ENCODE measurements at regions not wholly inside any gene's neighbourhood (a gene's known extent, or its start where the extent isn't known, plus 50 kb on each side); places are given as distances from the start of the nearest gene placed in this dataset.

DNA sequence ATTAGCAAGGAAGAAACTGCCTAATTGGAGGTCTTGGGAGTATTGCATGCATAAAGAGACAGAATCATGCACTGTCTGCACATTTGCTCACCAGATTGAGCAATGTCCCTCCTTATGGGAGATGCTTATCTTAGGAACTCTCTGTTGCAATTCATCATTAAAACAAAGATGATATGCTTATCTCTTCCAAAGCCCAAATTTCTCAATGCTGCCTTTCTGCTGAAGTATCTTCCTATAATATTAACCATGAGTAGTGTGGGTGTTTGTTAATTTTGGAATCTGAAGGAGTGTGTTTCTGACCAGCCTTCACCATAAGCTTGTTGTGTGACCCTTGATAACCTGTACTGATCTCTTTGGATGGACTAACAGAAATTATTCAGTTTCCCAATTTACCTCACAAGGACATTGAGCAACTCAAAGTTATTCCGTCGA is 1257.6 kb upstream of the FLRT2 start:
- intact Hi-C loops (cut with DNase I) = no loop called here
- ATAC-seq = no peak

DNA sequence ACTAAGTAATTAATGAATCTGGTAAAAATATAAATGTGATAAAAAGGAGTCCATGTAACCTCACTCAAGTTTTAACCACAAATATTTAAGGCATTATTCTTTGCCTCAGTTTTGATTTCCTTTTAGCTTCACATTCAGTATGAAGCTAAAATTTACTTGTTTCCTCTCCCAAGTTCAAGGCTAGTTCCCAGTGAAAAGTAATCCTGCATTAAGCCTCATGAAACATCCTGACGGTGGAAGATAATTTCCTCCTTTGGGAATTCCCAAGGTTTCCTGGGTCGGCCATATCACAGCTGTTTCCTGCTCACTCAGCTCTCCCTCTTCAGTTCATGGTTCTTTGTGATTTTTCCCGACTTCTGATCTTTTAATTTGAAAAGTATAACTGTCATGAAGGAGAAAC is 1256.8 kb upstream of the FLRT2 start:
- H3K9me3 ChIP-seq = peaks cover 5% of the 10 kb centered on the region
- intact Hi-C loops (cut with DNase I) = no loop called here

More for the DNA sequence above, 1257.6 kb upstream of the FLRT2 start:
- Histone ChIP-seq H3K27me3 (no peaks in the 10 kb centered on the region), H3K4me1 (no peaks in the 10 kb centered on the region), H3K9me3 (peaks cover 5% of the 10 kb centered on the region), H3K36me3 (no peaks in the 10 kb centered on the region), H3K27ac (no peak overlapping the region), H3K4me3 (no peak overlapping the region)
- no peak for DNase-seq
- TF ChIP-seq CTCF (IDR thresholded peaks at IDR 0.05) = no peak

DNA sequence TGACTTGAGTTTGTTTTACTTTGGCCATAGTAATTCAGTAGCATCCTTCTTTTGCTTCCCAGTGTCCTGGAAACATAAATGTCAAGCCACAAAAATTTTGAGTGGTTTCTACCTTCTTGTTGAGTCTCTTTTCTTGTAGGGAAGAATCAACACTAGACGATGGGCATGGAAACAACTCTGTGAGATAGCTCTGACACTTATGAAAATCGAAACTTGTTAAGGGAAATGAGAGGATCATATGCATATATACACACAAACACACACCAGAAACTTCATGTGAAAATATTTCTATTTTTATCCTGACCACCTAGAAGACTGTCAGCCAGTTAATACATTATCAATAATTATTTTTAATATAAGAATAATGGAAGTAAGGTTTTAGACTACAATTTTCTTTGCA is 1247.3 kb upstream of the FLRT2 start:
- H3K4me1 ChIP-seq = no peaks in the 10 kb centered on the region
- intact Hi-C loops (cut with DNase I) = no loop called here

More for the DNA sequence above, 1256.8 kb upstream of the FLRT2 start:
- no peak for ATAC-seq
- H3K27ac ChIP-seq = no peak overlapping the region
- no peaks in the 10 kb centered on the region for H3K36me3 ChIP-seq
- no peaks in the 10 kb centered on the region for H3K27me3 ChIP-seq
- no peak for DNase-seq
- no peaks in the 10 kb centered on the region for H3K4me1 ChIP-seq
- TF ChIP-seq CTCF (IDR thresholded peaks at IDR 0.05) = no peak
- no peak overlapping the region for H3K4me3 ChIP-seq

GRCh38 chr14:84288781-84289180 is 1241.2 kb upstream of the FLRT2 start:
- no peak for ATAC-seq
- TF ChIP-seq CTCF (IDR thresholded peaks at IDR 0.05) = no peak

More for the DNA sequence above, 1247.3 kb upstream of the FLRT2 start:
- Histone ChIP-seq H3K27me3 (no peaks in the 10 kb centered on the region), H3K9me3 (no peaks in the 10 kb centered on the region), H3K36me3 (no peaks in the 10 kb centered on the region), H3K27ac (no peak overlapping the region), H3K4me3 (no peak overlapping the region)
- TF ChIP-seq CTCF (IDR thresholded peaks at IDR 0.05) = no peak
- ATAC-seq (no peak), DNase-seq (no peak)

GRCh38 chr14:84298663-84299195 is 1231.2 kb upstream of the FLRT2 start:
- Histone ChIP-seq H3K27me3 (no peaks in the 10 kb centered on the region), H3K4me3 (no peak overlapping the region), H3K27ac (no peak overlapping the region), H3K4me1 (no peaks in the 10 kb centered on the region), H3K36me3 (no peaks in the 10 kb centered on the region), H3K9me3 (no peaks in the 10 kb centered on the region)
- no peak for ATAC-seq
- intact Hi-C loops (cut with DNase I) = no loop called here
- DNase-seq = no peak
- TF ChIP-seq CTCF (IDR thresholded peaks at IDR 0.05) = no peak

More at GRCh38 chr14:84288781-84289180, 1241.2 kb upstream of the FLRT2 start:
- H3K36me3 ChIP-seq = no peaks in the 10 kb centered on the region
- H3K27me3 ChIP-seq = no peaks in the 10 kb centered on the region
- no peaks in the 10 kb centered on the region for H3K9me3 ChIP-seq
- H3K27ac ChIP-seq = no peak overlapping the region
- no peaks in the 10 kb centered on the region for H3K4me1 ChIP-seq
- intact Hi-C loops (cut with DNase I) = no loop called here
- no peak for DNase-seq
- no peak overlapping the region for H3K4me3 ChIP-seq

- Histone ChIP-seq H3K4me3 (no peak overlapping the region), H3K9me3 (no peaks in the 10 kb centered on the region), H3K27me3 (no peaks in the 10 kb centered on the region), H3K36me3 (no peaks in the 10 kb centered on the region), H3K27ac (no peak overlapping the region), H3K4me1 (no peaks in the 10 kb centered on the region)
- intact Hi-C loops (cut with DNase I) = no loop called here
- DNase-seq (no peak), ATAC-seq (no peak)
- TF ChIP-seq CTCF (IDR thresholded peaks at IDR 0.05) = no peak
Measured at GRCh38 chr14:84303140-84303539, 1226.8 kb upstream of the FLRT2 start.
